Activated B cell treated with CpG ODN at 0.5 μM for 24 hours (primary cell): ENCODE measurements at regions not wholly inside any gene's neighbourhood (a gene's known extent, or its start where the extent isn't known, plus 50 kb on each side); places are given as distances from the start of the nearest gene placed in this dataset.

Experiments
- ATAC-seq: fragments of 200-7000 bp; cut with Tn5 transposase; one replicate; pipeline ENCODE4 v1.10.0; 2021; ENCODE audit warnings: low read depth, mild to moderate bottlenecking, moderate library complexity
- CTCF ChIA-PET: fragments of 350-600 bp; sonication (Branson Sonifier 250); formaldehyde crosslinking; loops from one replicate; lab custom pipeline; 2021; ENCODE audit warnings: antibody characterized with exemption; lab: Charles Lee
- POLR2A ChIA-PET: fragments of 350-600 bp; sonication (Branson Sonifier 250); formaldehyde crosslinking; loops from one replicate; lab custom pipeline; 2021; ENCODE audit warnings: antibody characterized with exemption; lab: Charles Lee
- DNase-seq: peaks from one replicate; pipeline ENCODE4 v3.0.0; 2022
- H3K27ac Mint-ChIP-seq: one replicate; pipeline ENCODE4 v1.8.0; 2020; ENCODE audit warnings: mixed read lengths
- H3K27me3 Mint-ChIP-seq: one replicate; pipeline ENCODE4 v1.8.0; 2021; ENCODE audit warnings: mixed read lengths
- H3K36me3 Mint-ChIP-seq: one replicate; pipeline ENCODE4 v1.8.0; 2021; ENCODE audit warnings: low read depth, mixed read lengths
- H3K4me1 Mint-ChIP-seq: one replicate; pipeline ENCODE4 v1.8.0; 2021; ENCODE audit warnings: mixed read lengths
- H3K4me3 Mint-ChIP-seq: one replicate; pipeline ENCODE4 v1.8.0; 2020; ENCODE audit warnings: mild to moderate bottlenecking, mixed read lengths
- H3K9me3 Mint-ChIP-seq: one replicate; pipeline ENCODE4 v1.8.0; 2020; ENCODE audit warnings: mixed read lengths
- intact Hi-C: fragments of 100-400 bp; cut with micrococcal nuclease; formaldehyde crosslinking; loops from one replicate; pipeline ENCODE4 v1.15.1; 2024
- TF ChIP-seq, protein P1 (sequence below): fragments of 200-600 bp; IDR thresholded peaks from one replicate; pipeline ENCODE4 v1.8.0; 2022; ENCODE audit warnings: antibody characterized with exemption, mild to moderate bottlenecking

DNA sequence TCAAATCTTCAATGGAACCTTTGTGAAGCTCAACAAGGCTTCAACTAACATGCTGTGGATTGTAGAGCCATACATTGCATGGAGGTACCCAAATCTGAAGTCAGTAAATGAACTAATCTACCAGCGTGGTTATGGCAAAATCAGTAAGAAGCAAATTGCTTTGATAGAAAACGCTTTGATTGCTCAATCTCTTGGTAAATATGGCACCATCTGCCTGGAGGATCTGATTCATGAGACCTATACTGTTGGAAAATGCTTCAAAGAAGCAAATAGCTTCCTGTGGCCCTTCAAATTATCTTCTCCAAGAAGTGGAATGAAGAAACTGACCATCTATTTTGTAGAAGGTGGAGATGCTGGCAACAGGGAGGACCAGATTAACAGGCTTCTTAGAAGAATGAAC, 54.7 kb upstream of the TTC39B start:
- no peaks in the 10 kb centered on the region for H3K36me3 Mint-ChIP-seq
- H3K27me3 Mint-ChIP-seq: no peaks in the 10 kb centered on the region
- no peak overlapping the region for H3K4me3 Mint-ChIP-seq
- ChIA-PET CTCF (no interaction called here), POLR2A (no interaction called here)
- no peak for DNase-seq
- TF ChIP-seq, protein P1, sequence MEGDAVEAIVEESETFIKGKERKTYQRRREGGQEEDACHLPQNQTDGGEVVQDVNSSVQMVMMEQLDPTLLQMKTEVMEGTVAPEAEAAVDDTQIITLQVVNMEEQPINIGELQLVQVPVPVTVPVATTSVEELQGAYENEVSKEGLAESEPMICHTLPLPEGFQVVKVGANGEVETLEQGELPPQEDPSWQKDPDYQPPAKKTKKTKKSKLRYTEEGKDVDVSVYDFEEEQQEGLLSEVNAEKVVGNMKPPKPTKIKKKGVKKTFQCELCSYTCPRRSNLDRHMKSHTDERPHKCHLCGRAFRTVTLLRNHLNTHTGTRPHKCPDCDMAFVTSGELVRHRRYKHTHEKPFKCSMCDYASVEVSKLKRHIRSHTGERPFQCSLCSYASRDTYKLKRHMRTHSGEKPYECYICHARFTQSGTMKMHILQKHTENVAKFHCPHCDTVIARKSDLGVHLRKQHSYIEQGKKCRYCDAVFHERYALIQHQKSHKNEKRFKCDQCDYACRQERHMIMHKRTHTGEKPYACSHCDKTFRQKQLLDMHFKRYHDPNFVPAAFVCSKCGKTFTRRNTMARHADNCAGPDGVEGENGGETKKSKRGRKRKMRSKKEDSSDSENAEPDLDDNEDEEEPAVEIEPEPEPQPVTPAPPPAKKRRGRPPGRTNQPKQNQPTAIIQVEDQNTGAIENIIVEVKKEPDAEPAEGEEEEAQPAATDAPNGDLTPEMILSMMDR: no peak
- no peak for ATAC-seq
- H3K27ac Mint-ChIP-seq: no peak overlapping the region
- intact Hi-C loops: no loop called here
- peaks cover 6% of the 10 kb centered on the region for H3K4me1 Mint-ChIP-seq
- no peaks in the 10 kb centered on the region for H3K9me3 Mint-ChIP-seq

DNA sequence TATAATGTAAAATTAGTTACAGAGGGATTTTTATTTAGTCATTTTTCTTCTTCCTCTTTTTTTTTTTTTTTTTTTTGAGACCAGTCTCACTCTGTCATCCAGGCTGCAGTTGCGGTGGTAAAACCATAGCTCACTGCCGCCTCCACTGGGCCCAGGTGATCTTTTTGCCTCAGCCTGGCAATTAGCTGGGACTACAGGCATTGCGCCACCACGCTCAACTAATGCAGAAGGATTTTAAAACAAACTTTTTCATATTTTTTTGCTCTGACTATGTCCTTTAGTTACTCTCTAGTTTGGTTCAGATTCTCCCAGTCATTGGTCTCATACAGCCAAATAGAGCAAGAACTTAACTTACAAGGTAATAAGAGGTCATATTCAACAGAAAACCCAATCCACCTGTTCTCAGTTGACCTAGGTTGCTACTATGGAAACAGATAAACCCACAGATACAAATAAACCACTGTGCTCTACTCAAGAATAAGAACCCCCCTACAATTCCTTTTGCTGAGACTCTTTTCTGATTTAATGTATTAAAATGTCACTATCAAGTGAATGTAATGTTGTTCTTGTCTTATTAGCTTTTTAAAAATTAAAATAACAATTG, 50.1 kb upstream of the TTC39B start:
- TF ChIP-seq, protein P1: no peak
- no peak for DNase-seq
- intact Hi-C loops: loop anchor here (1.0 to 10.0 kb wide), 4 partner anchors 66 to 248 kb away; partner anchors contain the start of gene SNAPC3
- H3K4me3 Mint-ChIP-seq: no peak overlapping the region
- H3K27ac Mint-ChIP-seq: no peak overlapping the region
- CTCF ChIA-PET: interaction anchor here (0.5 to 1.9 kb wide), 4 partner anchors 56 to 145 kb away, joined by 3 to 6 read pairs (median 4); no protein-coding TSS in a partner anchor
- no peaks in the 10 kb centered on the region for H3K36me3 Mint-ChIP-seq
- peak; percentile 87 for ATAC-seq
- POLR2A ChIA-PET: interaction anchor here (0.7 kb wide), 2 partner anchors 55 to 195 kb away, joined by 8 to 11 read pairs; no protein-coding TSS in a partner anchor
- H3K9me3 Mint-ChIP-seq: no peaks in the 10 kb centered on the region
- no peaks in the 10 kb centered on the region for H3K27me3 Mint-ChIP-seq
- H3K4me1 Mint-ChIP-seq: peaks cover 6% of the 10 kb centered on the region
